GM10266 (cell line): ENCODE measurements at regions not wholly inside any gene's neighbourhood (a gene's known extent, or its start where the extent isn't known, plus 50 kb on each side); places are given as distances from the start of the nearest gene placed in this dataset.

Experiments
- DNase-seq: peaks from one replicate; pipeline ENCODE4 v3.0.0; 2012; ENCODE audit errors: extremely low spot score
- CTCF ChIP-seq: IDR thresholded peaks from 2 replicates; pipeline ENCODE4 v1.5.1; 2012; ENCODE audit warnings: mild to moderate bottlenecking, low read depth; ENCODE audit not compliant: control insufficient read depth, insufficient read depth; ENCODE audit errors: missing control alignments

DNA sequence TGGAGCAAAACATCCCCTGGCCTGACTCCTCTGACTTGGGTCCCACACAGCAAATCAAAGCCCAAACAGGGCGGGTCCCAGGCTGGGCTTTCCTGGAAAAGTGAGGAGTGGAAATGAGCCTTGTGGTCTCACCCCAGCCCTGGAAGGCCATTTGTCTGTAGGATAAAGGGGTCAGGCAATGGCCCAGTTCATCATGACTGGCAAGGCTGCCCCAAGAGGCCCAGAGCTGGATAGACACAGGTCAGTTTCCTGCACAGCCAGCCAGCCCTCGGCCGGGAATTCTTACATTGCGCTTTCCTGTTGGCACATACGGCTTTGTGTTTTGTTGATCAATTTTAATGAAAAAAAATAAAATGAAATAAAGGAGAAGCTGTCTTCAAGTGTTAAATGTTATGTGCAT lies 174.3 kb downstream of the TSHZ3 start:
- no peak for DNase-seq
- no peak for TF ChIP-seq CTCF

DNA sequence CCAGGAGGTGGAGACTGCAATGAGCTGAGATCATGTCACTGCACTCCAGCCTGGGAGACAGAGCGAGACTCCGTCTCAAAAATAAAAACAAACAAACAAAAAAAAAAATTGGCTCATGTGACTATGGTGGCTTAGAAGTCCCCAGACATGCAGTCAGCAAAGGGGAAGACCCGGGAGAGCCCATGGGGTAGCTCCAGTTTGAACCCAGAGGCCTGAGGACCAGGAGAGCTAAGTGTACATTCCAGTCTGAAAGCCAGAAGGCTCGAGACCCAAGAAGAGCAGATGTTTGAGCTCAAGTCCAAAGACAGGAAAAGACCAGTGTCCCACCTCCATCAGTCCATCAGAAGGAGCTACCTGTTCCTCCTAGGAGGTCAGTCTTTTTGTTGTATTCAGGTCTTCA lies 175.2 kb downstream of the TSHZ3 start:
- TF ChIP-seq CTCF: no peak
- DNase-seq: no peak

GRCh38 chr19:31171936-31172335 lies 177.3 kb downstream of the TSHZ3 start:
- no peak for DNase-seq
- no peak for TF ChIP-seq CTCF

DNA sequence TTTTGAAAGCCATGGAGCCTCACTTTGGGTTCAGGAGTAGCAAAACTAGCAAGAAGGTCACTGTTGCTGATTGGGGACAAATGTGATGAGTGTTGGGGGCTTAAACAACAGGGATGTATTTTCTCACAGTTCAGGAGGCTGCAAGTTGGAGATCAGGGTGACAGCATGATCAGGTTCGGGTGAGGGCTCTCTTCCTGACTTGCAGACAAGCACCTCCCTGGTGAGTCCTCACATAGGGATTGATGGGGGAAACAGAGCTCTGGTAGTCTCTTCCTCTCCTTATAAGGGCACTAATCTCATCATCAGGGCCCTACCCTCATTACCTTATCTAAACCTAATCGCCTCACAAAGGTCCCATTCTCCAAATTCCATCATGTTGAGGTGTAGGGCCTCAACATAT lies 179.2 kb downstream of the TSHZ3 start:
- no peak for TF ChIP-seq CTCF
- DNase-seq: no peak

- TF ChIP-seq CTCF: no peak
Measured at GRCh38 chr19:31168106-31168625, 181.1 kb downstream of the TSHZ3 start.

GRCh38 chr19:31167690-31168089 lies 181.5 kb downstream of the TSHZ3 start:
- TF ChIP-seq CTCF: no peak
- no peak for DNase-seq

More at GRCh38 chr19:31168106-31168625, 181.1 kb downstream of the TSHZ3 start:
- DNase-seq: no peak

DNA sequence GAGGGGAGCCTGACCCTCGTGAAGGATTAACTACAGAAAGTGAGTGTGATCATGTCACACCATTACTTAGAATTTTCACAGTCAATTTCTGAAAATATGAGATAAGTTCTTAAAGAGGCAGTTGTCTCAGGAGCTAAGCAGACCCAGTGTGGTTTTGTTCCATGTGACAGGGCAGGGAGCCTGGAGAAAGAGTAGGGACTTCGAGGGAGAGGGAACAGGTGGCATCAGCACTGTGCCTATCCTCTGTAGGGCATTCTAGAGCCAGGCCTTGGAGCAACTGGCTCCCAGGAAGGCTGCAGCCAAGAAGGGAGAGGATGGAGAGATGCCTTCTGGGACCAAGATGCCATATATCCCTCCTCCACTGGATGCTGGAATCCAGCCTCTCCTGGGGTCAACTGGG lies 183.0 kb downstream of the TSHZ3 start:
- DNase-seq: no peak
- no peak for TF ChIP-seq CTCF
